ENCODE measurements at regions not wholly inside any gene's neighbourhood (a gene's known extent, or its start where the extent isn't known, plus 50 kb on each side); places are given as distances from the start of the nearest gene placed in this dataset.

DNA sequence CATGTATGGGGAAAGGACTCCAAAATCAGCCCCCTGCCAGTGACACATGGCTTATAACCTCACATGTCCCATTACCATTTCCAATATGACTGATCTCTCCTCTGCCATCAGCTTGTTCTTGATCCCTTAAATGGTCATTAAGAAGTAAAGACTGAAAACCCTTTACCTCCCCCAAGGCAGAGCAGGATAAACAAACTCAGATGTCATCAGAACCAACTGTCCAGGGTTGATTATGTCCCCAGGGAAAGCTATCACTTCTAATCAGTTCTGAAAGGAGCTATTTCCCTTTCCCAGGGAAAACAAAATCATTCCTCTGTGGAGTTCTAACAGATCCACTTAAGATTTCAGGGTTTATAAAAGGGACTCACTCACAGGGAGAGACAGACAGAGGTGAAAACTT, 350.9 kb downstream of the SUCLA2 start:
- Histone ChIP-seq H3K36me3 (no peaks in the 10 kb centered on the region), H3K4me3 (no peak overlapping the region), H3K27ac (no peak overlapping the region), H3K4me1 (no peaks in the 10 kb centered on the region), H3K27me3 (no peaks in the 10 kb centered on the region), H3K9me3 (no peaks in the 10 kb centered on the region)
- no peak for DNase-seq
- intact Hi-C loops (cut with DNase I; ENCODE audit: low total_unique reads): no loop called here
- TF ChIP-seq CTCF (IDR thresholded peaks at IDR 0.05) (no peak), POLR2A (IDR thresholded peaks at IDR 0.05) (no peak)

GRCh38 chr13:47647001-47647400, 354.1 kb downstream of the SUCLA2 start:
- intact Hi-C loops (cut with DNase I; ENCODE audit: low total_unique reads): no loop called here
- H3K9me3 ChIP-seq: no peaks in the 10 kb centered on the region
- H3K4me1 ChIP-seq: no peaks in the 10 kb centered on the region
- no peaks in the 10 kb centered on the region for H3K36me3 ChIP-seq
- H3K27ac ChIP-seq: no peak overlapping the region
- H3K27me3 ChIP-seq: no peaks in the 10 kb centered on the region
- H3K4me3 ChIP-seq: no peak overlapping the region
- TF ChIP-seq CTCF (IDR thresholded peaks at IDR 0.05) (no peak), POLR2A (IDR thresholded peaks at IDR 0.05) (no peak)
- no peak for DNase-seq

DNA sequence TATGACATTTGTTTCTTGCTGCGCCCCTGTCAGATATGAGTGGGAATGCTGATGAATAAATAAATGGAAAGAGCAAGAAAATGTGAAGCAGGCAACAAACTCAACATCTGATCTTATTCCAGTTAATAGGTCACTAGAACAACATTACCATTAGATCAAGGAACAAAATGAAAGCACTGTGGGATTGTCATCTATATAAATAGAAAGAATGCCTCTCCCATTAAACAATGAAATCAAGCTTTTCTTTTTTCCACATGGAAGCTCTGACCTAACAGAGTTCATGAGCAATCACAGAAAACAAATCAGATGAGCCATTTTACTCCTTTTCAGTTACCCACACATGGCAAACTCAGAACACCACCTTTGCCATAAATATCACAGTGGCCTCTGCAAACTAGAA, 354.8 kb downstream of the SUCLA2 start:
- Histone ChIP-seq H3K36me3 (no peaks in the 10 kb centered on the region), H3K4me3 (no peak overlapping the region), H3K27me3 (no peaks in the 10 kb centered on the region), H3K27ac (no peak overlapping the region), H3K9me3 (no peaks in the 10 kb centered on the region), H3K4me1 (no peaks in the 10 kb centered on the region)
- no peak for TF ChIP-seq POLR2A (IDR thresholded peaks at IDR 0.05)
- TF ChIP-seq CTCF (IDR thresholded peaks at IDR 0.05): no peak
- intact Hi-C loops (cut with DNase I; ENCODE audit: low total_unique reads): no loop called here
- no peak for DNase-seq

- DNase-seq: no peak
- intact Hi-C loops (cut with DNase I; ENCODE audit: low total_unique reads): no loop called here
- Histone ChIP-seq H3K36me3 (no peaks in the 10 kb centered on the region), H3K27me3 (no peaks in the 10 kb centered on the region), H3K4me1 (no peaks in the 10 kb centered on the region), H3K4me3 (no peak overlapping the region), H3K27ac (no peak overlapping the region), H3K9me3 (no peaks in the 10 kb centered on the region)
- TF ChIP-seq POLR2A (IDR thresholded peaks at IDR 0.05): no peak
- no peak for TF ChIP-seq CTCF (IDR thresholded peaks at IDR 0.05)
These were observed 361.2 kb downstream of the SUCLA2 start for GRCh38 chr13:47639738-47640447.

DNA sequence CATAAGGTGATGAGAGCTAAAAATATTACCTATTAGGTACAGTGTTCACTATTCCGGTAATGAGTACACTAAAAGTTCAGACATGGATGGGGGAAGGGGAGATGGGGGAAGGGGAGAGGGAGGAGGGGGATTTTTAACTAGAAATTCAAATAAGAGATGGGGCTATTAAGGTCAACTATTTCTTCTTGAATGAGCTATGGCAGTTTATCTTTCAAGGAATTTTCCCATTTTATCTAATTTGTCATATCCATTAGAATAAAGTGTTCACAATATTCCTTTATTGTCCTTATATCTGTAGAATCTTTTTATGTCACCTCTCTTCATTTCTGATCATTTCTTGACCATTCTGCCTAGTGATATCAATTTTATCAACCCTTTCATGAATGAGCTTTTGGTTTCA, 362.4 kb downstream of the SUCLA2 start:
- DNase-seq: no peak
- H3K27ac ChIP-seq: no peak overlapping the region
- no peak for TF ChIP-seq CTCF (IDR thresholded peaks at IDR 0.05)
- TF ChIP-seq POLR2A (IDR thresholded peaks at IDR 0.05): no peak
- H3K4me3 ChIP-seq: no peak overlapping the region
- H3K9me3 ChIP-seq: no peaks in the 10 kb centered on the region
- no peaks in the 10 kb centered on the region for H3K36me3 ChIP-seq
- no peaks in the 10 kb centered on the region for H3K4me1 ChIP-seq
- intact Hi-C loops (cut with DNase I; ENCODE audit: low total_unique reads): no loop called here
- no peaks in the 10 kb centered on the region for H3K27me3 ChIP-seq
